SK-N-SH (cell line): ENCODE measurements at regions not wholly inside any gene's neighbourhood (a gene's known extent, or its start where the extent isn't known, plus 50 kb on each side); places are given as distances from the start of the nearest gene placed in this dataset.

ENCODE experiments used
- CTCF ChIA-PET: fragments of 300-600, 350-600 bp; formaldehyde crosslinking; extraction: SDS; loops from one replicate; lab custom pipeline; 2021; lab: Yijun Ruan, JAX
- POLR2A ChIA-PET: fragments of 350-600 bp; sonication (Branson Sonifier 250); formaldehyde crosslinking; extraction: SDS; loops from one replicate; lab custom pipeline; 2020; ENCODE audit warnings: antibody characterized with exemption, inconsistent platforms; lab: Yijun Ruan, JAX
- DNase-seq: peaks from one replicate; pipeline ENCODE4 v3.0.0; 2012
- H2AFZ ChIP-seq: fragments of 200-600 bp; sonication (generic); 2 replicates; pipeline ENCODE4 v1.8.1; 2016; ENCODE audit warnings: antibody characterized with exemption, mild to moderate bottlenecking, low read depth
- H3F3A ChIP-seq: fragments of 200-600 bp; sonication (generic); replicated peaks from 2 replicates; pipeline ENCODE3; 2016; ENCODE audit warnings: antibody characterized with exemption, mild to moderate bottlenecking; ENCODE audit not compliant: insufficient read depth
- H3K27ac ChIP-seq, 2 experiments: fragments of 200-500 bp in 1 of 2; fragments of 200-600 bp in 1 of 2; sonication (Bioruptor generic) in 1 of 2; sonication (generic), shearing (Covaris generic) in 1 of 2; 2 replicates each; pipeline versions ENCODE4 v1.5.1 to v1.6.1; 2014 to 2016; ENCODE audit warnings: low read depth in 2 of 2, inconsistent platforms in 1 of 2, low read length in 1 of 2, mild to moderate bottlenecking in 1 of 2, mixed read lengths in 1 of 2
- H3K27me3 ChIP-seq: fragments of 200-600 bp; sonication (generic), shearing (Covaris generic); 2 replicates; pipeline ENCODE4 v1.6.1; 2016; ENCODE audit warnings: mixed run types; ENCODE audit not compliant: insufficient read depth
- H3K36me3 ChIP-seq, 2 experiments: fragments of 200-500 bp in 1 of 2; fragments of 200-600 bp in 1 of 2; sonication (Bioruptor generic) in 1 of 2; sonication (generic) in 1 of 2; replicated peaks in 1 of 2; 2 replicates each; pipeline versions ENCODE3 to v1.5.1; 2014 to 2016; ENCODE audit warnings: low read length in 1 of 2, mild to moderate bottlenecking in 1 of 2; ENCODE audit not compliant: insufficient read depth in 2 of 2, control insufficient read depth in 1 of 2
- H3K4me1 ChIP-seq, 2 experiments: fragments of 200-500 bp in 1 of 2; fragments of 200-600 bp in 1 of 2; sonication (Bioruptor generic) in 1 of 2; sonication (generic), shearing (Covaris generic) in 1 of 2; 2 replicates each; pipeline versions ENCODE4 v1.5.1 to v1.6.1; 2014 to 2016; ENCODE audit warnings: low read depth in 1 of 2, low read length in 1 of 2, mixed run types in 1 of 2; ENCODE audit not compliant: insufficient read depth in 2 of 2, control insufficient read depth in 1 of 2
- H3K4me2 ChIP-seq: fragments of 200-600 bp; sonication (generic), shearing (Covaris generic); 2 replicates; pipeline ENCODE4 v1.6.1; 2017; ENCODE audit warnings: mixed run types
- H3K4me3 ChIP-seq, 2 experiments: fragments of 200-500 bp in 1 of 2; fragments of 200-600 bp in 1 of 2; sonication (Bioruptor generic) in 1 of 2; sonication (generic), shearing (Covaris generic) in 1 of 2; 2 replicates each; pipeline versions ENCODE4 v1.5.1 to v1.8.1; 2014 to 2016; ENCODE audit warnings: low read depth in 2 of 2, inconsistent platforms in 1 of 2, low read length in 1 of 2, mild to moderate bottlenecking in 1 of 2, mixed read lengths in 1 of 2, moderate library complexity in 1 of 2
- H3K79me2 ChIP-seq: fragments of 200-600 bp; sonication (generic); 2 replicates; pipeline ENCODE4 v1.8.1; 2017; ENCODE audit warnings: mild to moderate bottlenecking; ENCODE audit not compliant: insufficient read depth
- H3K9ac ChIP-seq: fragments of 200-600 bp; sonication (generic); 2 replicates; pipeline ENCODE4 v1.6.1; 2017; ENCODE audit warnings: mixed run types
- H3K9me2 ChIP-seq: fragments of 200-600 bp; sonication (generic); 2 replicates; pipeline ENCODE4 v1.6.1; 2017; ENCODE audit warnings: mixed run types
- H3K9me3 ChIP-seq: fragments of 200-600 bp; sonication (generic); 2 replicates; pipeline ENCODE4 v1.6.1; 2017; ENCODE audit warnings: mixed run types, mild to moderate bottlenecking, moderate library complexity
- H4K20me1 ChIP-seq: fragments of 200-600 bp; sonication (generic); 2 replicates; pipeline ENCODE4 v1.6.1; 2017; ENCODE audit warnings: mild to moderate bottlenecking, mixed run types; ENCODE audit not compliant: insufficient read depth
- ELF1 ChIP-seq: IDR thresholded peaks from 2 replicates; pipeline ENCODE4 v1.4.0; 2012
- EP300 ChIP-seq, 2 experiments: IDR thresholded peaks; 2 replicates each; pipeline versions ENCODE4 v1.4.0 to v1.6.1; 2012; ENCODE audit warnings: borderline replicate concordance in 1 of 2, low read depth in 1 of 2, low read length in 1 of 2
- FOSL2 ChIP-seq: IDR thresholded peaks from 2 replicates; pipeline ENCODE4 v1.4.0; 2012; ENCODE audit warnings: low read depth, mild to moderate bottlenecking, moderate library complexity, borderline replicate concordance
- FOXJ3 ChIP-seq: sonication (generic); formaldehyde crosslinking; IDR thresholded peaks from 2 replicates; pipeline ENCODE4 v1.5.1; 2020; ENCODE audit warnings: mild to moderate bottlenecking, missing genetic modification reagents
- FOXM1 ChIP-seq: IDR thresholded peaks from 2 replicates; pipeline ENCODE4 v1.4.0; 2012; ENCODE audit warnings: low read depth, mild to moderate bottlenecking
- GATA2 ChIP-seq: sonication (generic); formaldehyde crosslinking; IDR thresholded peaks from 2 replicates; pipeline ENCODE4 v1.5.0; 2020; ENCODE audit warnings: mild to moderate bottlenecking, missing genetic modification reagents
- JUND ChIP-seq: IDR thresholded peaks from 2 replicates; pipeline ENCODE4 v1.4.0; 2012
- MEF2A ChIP-seq: IDR thresholded peaks from 2 replicates; pipeline ENCODE4 v1.4.0; 2012; ENCODE audit warnings: low read depth, borderline replicate concordance
- MXI1 ChIP-seq: IDR thresholded peaks from 2 replicates; pipeline ENCODE4 v1.6.1; 2012; ENCODE audit warnings: mild to moderate bottlenecking, low read depth, low read length, improper control_type of control experiment
- NFIC ChIP-seq: IDR thresholded peaks from 2 replicates; pipeline ENCODE4 v1.4.0; 2012; ENCODE audit warnings: borderline replicate concordance
- NRF1 ChIP-seq: IDR thresholded peaks from 2 replicates; pipeline ENCODE4 v1.6.1; 2012; ENCODE audit warnings: low read depth, mild to moderate bottlenecking, low read length
- PBX3 ChIP-seq: IDR thresholded peaks from 2 replicates; pipeline ENCODE4; 2012
- RCOR1 ChIP-seq: fragments of 150-350 bp; IDR thresholded peaks from 2 replicates; pipeline ENCODE4 v1.6.1; 2017; ENCODE audit warnings: antibody characterized with exemption, low read length
- RFX5 ChIP-seq: IDR thresholded peaks from 2 replicates; pipeline ENCODE4 v1.6.1; 2012; ENCODE audit warnings: mild to moderate bottlenecking, improper control_type of control experiment, low read length
- RXRA ChIP-seq: IDR thresholded peaks from 2 replicates; pipeline ENCODE4 v1.4.0; 2012; ENCODE audit warnings: low read depth, mild to moderate bottlenecking, borderline replicate concordance
- TCF12 ChIP-seq: IDR thresholded peaks from 2 replicates; pipeline ENCODE4 v1.4.0; 2012
- USF2 ChIP-seq: fragments of 150-350 bp; IDR thresholded peaks from 2 replicates; pipeline ENCODE4 v1.6.1; 2017; ENCODE audit warnings: antibody characterized with exemption, low read length, low read depth, borderline replicate concordance
- ZBTB33 ChIP-seq: IDR thresholded peaks from 2 replicates; pipeline ENCODE4 v1.4.0; 2012; ENCODE audit warnings: low read depth, borderline replicate concordance
- WGBS: methylation state at CpG from one replicate; pipeline ENCODE4 v1.1.6; 2017; ENCODE audit warnings: low lambda C conversion rate; 5-methylcytosine and 5-hydroxymethylcytosine counted together

- Histone ChIP-seq H3K9me3 (no peaks in the 10 kb centered on the region), H4K20me1 (no peaks in the 10 kb centered on the region), H3K27me3 (no peaks in the 10 kb centered on the region; the same call in 1 of the 2 replicates), H3K36me3 (no peaks in the 10 kb centered on the region), H3K9me2 (no peaks in the 10 kb centered on the region), H3K27ac (no peak overlapping the region), H3K4me1 (no peaks in the 10 kb centered on the region; a peak in 1 of 4 replicates), H3K4me3 (no peak overlapping the region), H3K4me2 (no peak overlapping the region), H3K9ac (no peak overlapping the region), H2AFZ (no peak overlapping the region), H3F3A (no peaks in the 10 kb centered on the region), H3K79me2 (no peaks in the 10 kb centered on the region)
- DNase-seq: no peak
- TF ChIP-seq NRF1: no peak
- TF ChIP-seq EP300 (IDR thresholded peaks at IDR 0.05; ENCODE audit: borderline replicate concordance in 1 of 2, low read depth in 1 of 2, low read length in 1 of 2): no peak
- no peak for TF ChIP-seq GATA2
- no peak for TF ChIP-seq NFIC
- no peak for TF ChIP-seq PBX3
- no peak for TF ChIP-seq RFX5
- no peak for TF ChIP-seq RCOR1
- no peak for TF ChIP-seq MXI1
- no peak for TF ChIP-seq FOSL2
- TF ChIP-seq ZBTB33: no peak
- TF ChIP-seq USF2: no peak
- no peak for TF ChIP-seq FOXM1
- TF ChIP-seq FOXJ3 (CRISPR knock-in tag): no peak
- TF ChIP-seq RXRA: no peak
- no peak for TF ChIP-seq TCF12
- no peak for TF ChIP-seq ELF1
- TF ChIP-seq JUND: no peak
- no peak for TF ChIP-seq MEF2A
- 70% methylated on average over 7 of the region's 7 CpGs for WGBS
- ChIA-PET POLR2A (no interaction called here), CTCF (interaction anchor here (1.1 kb wide), 1 partner anchor 40 kb away, joined by 3 read pairs; no protein-coding TSS in a partner anchor)
Observed at GRCh38 chr3:193884027-193884426, 251.9 kb upstream of the HES1 start.
